Left colon (tissue), 2 donors: ENCODE measurements at regions not wholly inside any gene's neighbourhood (a gene's known extent, or its start where the extent isn't known, plus 50 kb on each side); places are given as distances from the start of the nearest gene placed in this dataset.

Source experiments
- ATAC-seq: fragments of 200-7000 bp; cut with Tn5 transposase; one replicate; pipeline ENCODE4 v1.9.1; 2020; ENCODE audit warnings: mild to moderate bottlenecking, moderate library complexity
- DNase-seq, 2 donors: peaks; one replicate each; pipeline ENCODE4 v3.0.0-alpha.2; 2020
- intact Hi-C, 2 donors: fragments of 100-400 bp; cut with DNase I in 1 of 2; cut with micrococcal nuclease in 1 of 2; formaldehyde crosslinking; loops; one replicate each; pipeline versions ENCODE4 v1.11.2 to v1.14.0; 2022; cut with DNase I, micrococcal nuclease
- donor health status: DM: no; HTN: no; CAD: no.
- donor health status: DM: yes; HTN: yes; CAD: no.

- intact Hi-C loops: no loop called here
- ATAC-seq (no peak), DNase-seq (no peak)
These were observed 57.0 kb upstream of the NEK7 start for GRCh38 chr1:198099755-198100154.

GRCh38 chr1:198101716-198102453 lies 54.9 kb upstream of the NEK7 start:
- intact Hi-C loops: no loop called here
- ATAC-seq (no peak), DNase-seq (no peak)

- intact Hi-C loops: no loop called here
- no peak for ATAC-seq
- DNase-seq: no peak
These were observed 54.4 kb upstream of the NEK7 start for GRCh38 chr1:198102454-198102827.

GRCh38 chr1:198105185-198105584 lies 51.6 kb upstream of the NEK7 start:
- DNase-seq (no peak), ATAC-seq (no peak)
- intact Hi-C loops: no loop called here

- ATAC-seq (no peak), DNase-seq (no peak)
- intact Hi-C loops: no loop called here
These were observed 50.8 kb upstream of the NEK7 start for GRCh38 chr1:198106011-198106410.
